ENCODE measurements at regions not wholly inside any gene's neighbourhood (a gene's known extent, or its start where the extent isn't known, plus 50 kb on each side); places are given as distances from the start of the nearest gene placed in this dataset.
A peak's percentile ranks its signal among the peaks of the same experiment; 100 is the strongest.

GRCh38 chrX:43557792-43558191 is 98.3 kb upstream of the MAOA start:
- no peaks in the 10 kb centered on the region for H3K36me3 ChIP-seq (ENCODE audit: insufficient read depth)
- no peak overlapping the region for H3K27ac Mint-ChIP-seq
- H3F3A ChIP-seq (replicated peaks; ENCODE audit: low read depth): no peaks in the 10 kb centered on the region
- TF ChIP-seq ETS1 (IDR thresholded peaks at IDR 0.05) (no peak), CTCF (conservative IDR thresholded peaks at IDR 0.05; ENCODE audit: low read depth in 2 of 2) (peak; percentile 72 to 76)
- H3K36me3 Mint-ChIP-seq (ENCODE audit: low read depth): no peaks in the 10 kb centered on the region; the same call in 2 of the 3 replicates
- no peaks in the 10 kb centered on the region for H3K79me2 ChIP-seq (replicated peaks; ENCODE audit: insufficient read depth)
- no peak overlapping the region for H3K27ac ChIP-seq (ENCODE audit: low read depth)
- no peaks in the 10 kb centered on the region for H3K27me3 ChIP-seq (ENCODE audit: insufficient read depth)
- H3K4me3 Mint-ChIP-seq: no peak overlapping the region
- H3K4me2 ChIP-seq: no peak overlapping the region
- no peaks in the 10 kb centered on the region for H4K20me1 ChIP-seq (replicated peaks; ENCODE audit: insufficient read depth)
- no peaks in the 10 kb centered on the region for H3K27me3 Mint-ChIP-seq (ENCODE audit: insufficient read depth, low read depth, poor library complexity)
- ATAC-seq (no peak), DNase-seq (ENCODE audit: low spot score) (peak; percentile 64)
- peak overlapping the region; percentile 36; the same call in 1 of the 2 replicates for H2AFZ ChIP-seq
- no peak overlapping the region for H3K4me3 ChIP-seq
- H3K9me3 Mint-ChIP-seq: peaks cover 10% of the 10 kb centered on the region; the same call in 2 of the 3 replicates
- no peaks in the 10 kb centered on the region for H3K4me1 ChIP-seq (ENCODE audit: insufficient read depth)
- H3K4me1 Mint-ChIP-seq: peaks cover 4% of the 10 kb centered on the region; the same call in 2 of the 3 replicates
- H3K9me2 ChIP-seq (ENCODE audit: insufficient read depth): no peaks in the 10 kb centered on the region

GRCh38 chrX:43559644-43560043 is 96.5 kb upstream of the MAOA start:
- Histone ChIP-seq H3K4me1 (ENCODE audit: insufficient read depth) (no peaks in the 10 kb centered on the region), H3K36me3 (ENCODE audit: insufficient read depth) (no peaks in the 10 kb centered on the region), H3K4me3 (no peak overlapping the region), H3K27me3 (ENCODE audit: insufficient read depth) (no peaks in the 10 kb centered on the region), H2AFZ (no peak overlapping the region), H4K20me1 (replicated peaks; ENCODE audit: insufficient read depth) (no peaks in the 10 kb centered on the region), H3K27ac (ENCODE audit: low read depth) (no peak overlapping the region), H3K9me2 (ENCODE audit: insufficient read depth) (no peaks in the 10 kb centered on the region), H3K4me2 (no peak overlapping the region), H3F3A (replicated peaks; ENCODE audit: low read depth) (no peaks in the 10 kb centered on the region), H3K79me2 (replicated peaks; ENCODE audit: insufficient read depth) (no peaks in the 10 kb centered on the region)
- Mint-ChIP-seq H3K27ac (no peak overlapping the region), H3K9me3 (peaks cover 13% of the 10 kb centered on the region; the same call in 2 of the 3 replicates), H3K4me1 (no peaks in the 10 kb centered on the region), H3K4me3 (no peak overlapping the region), H3K27me3 (ENCODE audit: insufficient read depth, low read depth, poor library complexity) (peaks cover 2% of the 10 kb centered on the region), H3K36me3 (ENCODE audit: low read depth) (no peaks in the 10 kb centered on the region)
- TF ChIP-seq CTCF (conservative IDR thresholded peaks at IDR 0.05; ENCODE audit: low read depth in 2 of 2) (peak; percentile 66 to 76), EZH2 (IDR thresholded peaks at IDR 0.05; ENCODE audit: low read depth, unreplicated experiment) (no peak)
- ATAC-seq (peak; percentile 76), DNase-seq (ENCODE audit: low spot score) (peak; percentile 69)

All from GM23338 (cell line).